Fibroblast of the conjunctiva (primary cell): ENCODE measurements at regions not wholly inside any gene's neighbourhood (a gene's known extent, or its start where the extent isn't known, plus 50 kb on each side); places are given as distances from the start of the nearest gene placed in this dataset.
"Not testable (repeated sequence)": the region's sequence is repeated elsewhere in the genome, so short reads cannot be mapped to it uniquely, and the experiment has no call there.

Source experiments
- DNase-seq: peaks from one replicate; pipeline ENCODE4 v3.0.0-alpha.2; 2010; ENCODE audit warnings: low read depth

GRCh38 chr11:90766121-90766520 lies 543.3 kb upstream of the CHORDC1 start:
- no peak for DNase-seq

- DNase-seq, result no peak
These were observed 541.8 kb upstream of the CHORDC1 start for GRCh38 chr11:90764691-90765090.

GRCh38 chr11:90757849-90758494 lies 535.1 kb upstream of the CHORDC1 start:
- DNase-seq, result no peak

- DNase-seq, result no peak
These were observed 533.8 kb upstream of the CHORDC1 start for GRCh38 chr11:90756617-90757016.

GRCh38 chr11:90753546-90753945 lies 530.7 kb upstream of the CHORDC1 start:
- no peak for DNase-seq

GRCh38 chr11:90747057-90747456 lies 524.2 kb upstream of the CHORDC1 start:
- no peak for DNase-seq

- no peak for DNase-seq
These were observed 521.3 kb upstream of the CHORDC1 start for GRCh38 chr11:90744169-90744568.

GRCh38 chr11:90738799-90739198 lies 516.0 kb upstream of the CHORDC1 start:
- DNase-seq, result no peak

- no peak for DNase-seq
These were observed 514.7 kb upstream of the CHORDC1 start for GRCh38 chr11:90737444-90738050.

- no peak for DNase-seq
These were observed 509.6 kb upstream of the CHORDC1 start for GRCh38 chr11:90732486-90732885.

- DNase-seq, result no peak
These were observed 500.6 kb upstream of the CHORDC1 start for GRCh38 chr11:90723475-90723874.

GRCh38 chr11:90722552-90723190 lies 499.8 kb upstream of the CHORDC1 start:
- DNase-seq, result no peak

GRCh38 chr11:90717522-90717921 lies 494.7 kb upstream of the CHORDC1 start:
- no peak for DNase-seq

GRCh38 chr11:90705661-90706060 lies 482.8 kb upstream of the CHORDC1 start:
- no peak for DNase-seq

- DNase-seq, result no peak
These were observed 481.7 kb upstream of the CHORDC1 start for GRCh38 chr11:90704510-90704909.

GRCh38 chr11:90701716-90702115 lies 478.9 kb upstream of the CHORDC1 start:
- DNase-seq, result no peak

- DNase-seq, result no peak
These were observed 478.1 kb upstream of the CHORDC1 start for GRCh38 chr11:90700789-90701439.

GRCh38 chr11:90699791-90700400 lies 477.0 kb upstream of the CHORDC1 start:
- DNase-seq, result no peak

GRCh38 chr11:90698238-90698637 lies 475.4 kb upstream of the CHORDC1 start:
- DNase-seq, result no peak

- not testable (repeated sequence) for DNase-seq
These were observed 452.6 kb upstream of the CHORDC1 start for GRCh38 chr11:90675496-90675895.

- DNase-seq, result no peak
These were observed 446.2 kb upstream of the CHORDC1 start for GRCh38 chr11:90669094-90669493.

GRCh38 chr11:90668502-90668901 lies 445.7 kb upstream of the CHORDC1 start:
- no peak for DNase-seq

- no peak for DNase-seq
These were observed 438.4 kb upstream of the CHORDC1 start for GRCh38 chr11:90661233-90661632.
